NCI-H1048 (cell line): ENCODE measurements at regions not wholly inside any gene's neighbourhood (a gene's known extent, or its start where the extent isn't known, plus 50 kb on each side); places are given as distances from the start of the nearest gene placed in this dataset.
"Not testable (repeated sequence)": the region's sequence is repeated elsewhere in the genome, so short reads cannot be mapped to it uniquely, and the experiment has no call there.

Experiments used
- DNase-seq: peaks from one replicate; lab custom pipeline; 2025; lab: John Stamatoyannopoulos, UW

DNA sequence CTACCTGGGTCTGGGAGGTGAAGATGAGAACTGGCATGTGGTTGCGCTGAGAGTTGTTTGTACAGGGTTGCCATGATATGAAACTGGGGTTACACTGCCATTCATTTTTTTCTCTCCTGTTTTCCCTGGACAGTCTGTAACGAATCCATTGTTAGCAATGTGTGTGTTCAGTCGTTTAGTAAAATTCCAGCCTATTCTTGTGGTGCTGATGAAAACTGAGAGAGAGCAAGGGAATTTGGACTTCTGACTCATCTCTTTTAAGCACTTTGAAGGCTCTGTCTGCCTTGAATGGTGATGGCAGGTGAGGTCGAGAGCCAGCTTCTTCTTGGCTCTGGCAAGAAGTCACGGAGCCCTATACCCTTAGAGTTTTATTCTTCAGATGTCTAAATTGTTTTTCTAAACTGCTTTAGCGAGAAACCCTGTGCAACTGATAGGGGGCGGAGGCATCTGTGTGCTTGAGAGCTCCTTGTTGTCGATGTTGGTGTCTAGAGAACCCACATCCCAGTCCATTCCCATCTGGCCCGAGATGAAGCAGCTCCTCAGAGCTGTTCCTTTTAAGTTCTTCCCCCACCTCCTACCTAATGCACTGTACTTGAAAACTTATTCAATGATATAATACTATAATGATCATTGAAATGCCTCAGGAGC is 204.4 kb downstream of the TMX1 start:
- no peak for DNase-seq

GRCh38 chr14:51445001-51445390 is 204.9 kb downstream of the TMX1 start:
- DNase-seq, result no peak

GRCh38 chr14:51446771-51447170 is 204.9 kb upstream of the FRMD6 start:
- DNase-seq, result no peak

GRCh38 chr14:51447411-51447810 is 204.3 kb upstream of the FRMD6 start:
- DNase-seq, result no peak

GRCh38 chr14:51448831-51449670 is 202.7 kb upstream of the FRMD6 start:
- DNase-seq, result no peak

DNA sequence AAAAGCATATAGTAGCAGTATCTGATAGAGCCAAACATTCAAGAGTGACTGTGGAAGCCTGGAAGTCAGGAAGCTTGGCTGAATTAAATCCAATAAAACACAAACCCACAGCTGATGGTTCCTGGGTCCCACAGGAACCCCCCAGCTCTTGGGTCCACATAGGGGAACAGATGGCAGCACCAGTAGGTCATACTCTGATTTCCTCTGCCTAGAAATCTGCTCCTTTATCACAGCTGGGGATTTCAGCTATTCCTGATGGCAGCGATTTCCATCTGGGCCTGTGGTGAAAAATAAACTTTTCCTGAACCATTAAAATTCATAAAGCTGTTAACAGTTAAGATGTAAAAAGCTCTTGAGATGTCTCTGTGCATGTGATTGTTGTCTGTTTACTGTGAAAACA is 202.0 kb upstream of the FRMD6 start:
- DNase-seq, result no peak

DNA sequence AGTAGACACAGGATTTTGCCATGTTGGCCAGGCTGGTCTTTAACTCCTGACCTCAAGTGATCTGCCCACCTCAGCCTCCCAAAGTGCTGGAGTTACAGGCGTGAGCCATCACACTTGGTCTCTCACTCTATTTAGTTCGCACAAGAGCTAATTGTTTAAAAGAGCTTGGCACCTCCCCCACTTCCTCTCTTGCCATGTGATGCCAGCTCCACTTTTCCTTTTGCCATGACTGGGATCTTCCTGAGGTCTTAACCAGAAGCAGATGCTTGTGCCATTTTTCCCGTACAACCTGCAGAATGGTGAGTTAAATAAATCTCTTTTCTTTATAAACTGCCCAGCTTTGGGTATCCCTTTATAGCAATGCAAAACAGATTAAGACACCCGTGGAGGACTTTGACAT is 200.1 kb upstream of the FRMD6 start:
- no peak for DNase-seq

GRCh38 chr14:51453869-51454268 is 197.8 kb upstream of the FRMD6 start:
- DNase-seq, result no peak

- DNase-seq, result no peak
These were observed 197.4 kb upstream of the FRMD6 start for GRCh38 chr14:51454351-51454750.

DNA sequence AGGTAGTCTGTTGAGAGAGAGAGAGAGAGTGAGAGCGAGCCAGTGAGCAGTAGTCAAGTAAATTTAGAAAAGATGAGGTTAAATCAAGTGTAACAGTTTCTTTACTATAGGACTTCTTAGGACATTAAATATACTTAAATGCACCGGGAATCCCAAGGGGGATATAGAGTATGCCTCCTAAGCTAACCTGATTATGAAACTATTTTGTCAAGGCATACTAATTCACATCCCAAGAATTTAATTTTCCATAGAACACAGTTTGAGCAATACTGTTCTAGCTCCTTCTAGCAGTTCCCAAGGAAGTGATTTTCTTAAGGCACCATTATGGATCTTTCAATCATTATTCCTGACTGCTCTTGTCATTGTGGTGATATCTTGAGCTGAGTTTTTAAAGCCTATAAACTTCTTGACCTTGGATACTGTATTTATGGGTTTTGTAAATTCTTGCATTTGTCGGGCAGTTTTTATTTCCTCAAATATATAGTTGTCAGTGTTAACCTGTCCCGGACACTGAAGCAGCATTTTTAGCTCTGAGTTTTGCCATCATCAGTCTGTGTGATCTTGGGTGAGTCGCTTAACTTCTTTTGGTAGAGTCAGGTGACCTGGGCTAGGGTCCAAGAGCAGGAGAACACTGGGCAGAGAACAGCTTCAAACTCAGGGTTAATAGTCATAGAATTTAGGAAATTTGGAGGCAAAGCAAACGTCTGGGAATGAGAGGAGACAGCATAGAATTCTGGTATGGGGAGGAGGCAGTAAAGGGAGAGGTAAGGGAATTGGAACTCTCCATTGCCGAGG is 196.5 kb upstream of the FRMD6 start:
- DNase-seq, result no peak

DNA sequence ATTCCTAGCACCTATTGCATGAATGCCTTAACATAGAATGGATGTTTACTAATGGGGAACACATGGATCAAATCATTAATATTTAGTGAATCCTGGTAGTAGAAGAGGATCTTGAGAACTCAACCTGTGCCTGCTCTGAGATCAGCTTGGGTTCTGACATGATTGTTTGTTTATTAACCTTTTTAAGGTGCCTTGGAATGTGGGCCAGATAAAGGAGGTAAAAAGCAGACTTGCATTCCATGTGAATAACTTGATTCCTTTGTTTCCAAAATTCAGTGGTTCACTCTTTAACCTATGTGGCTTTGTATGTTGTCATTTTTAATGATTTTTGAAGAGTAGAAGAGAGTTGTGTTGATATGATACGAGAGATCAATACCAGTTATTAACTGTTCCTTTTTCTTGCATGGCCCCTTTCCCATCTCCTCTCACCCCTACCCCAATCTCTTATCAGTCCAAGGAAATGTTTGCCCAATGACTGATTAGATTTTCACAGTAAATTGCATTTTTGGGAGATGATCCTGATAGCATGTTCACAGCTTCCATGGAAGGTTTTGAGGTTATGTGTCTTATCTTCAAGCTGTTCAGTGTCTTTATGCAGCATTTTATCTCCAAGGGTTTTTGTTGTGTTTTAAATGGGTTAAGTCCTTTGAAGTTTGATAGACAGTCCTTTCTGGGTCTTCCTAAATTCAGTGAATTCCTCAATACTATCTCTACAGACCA is 193.7 kb upstream of the FRMD6 start:
- no peak for DNase-seq

DNA sequence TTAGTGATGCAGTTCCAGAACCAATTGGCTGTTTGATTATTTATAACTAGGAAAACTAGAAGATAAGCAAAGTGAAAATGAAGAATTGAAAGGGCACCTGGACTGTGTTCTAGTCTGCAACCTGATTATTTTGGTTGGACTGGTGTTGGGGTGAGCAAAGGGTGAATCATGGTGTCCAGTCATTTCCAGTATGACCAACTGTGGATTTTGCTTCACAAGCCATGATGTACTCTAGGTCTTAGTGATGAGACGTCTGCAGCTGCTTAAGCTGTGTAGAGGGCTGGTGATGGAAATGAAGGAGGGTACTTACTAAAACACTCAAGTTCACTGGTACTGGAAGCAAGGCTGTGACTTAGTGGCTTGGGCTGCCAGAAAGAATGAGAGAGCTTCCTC is 193.2 kb upstream of the FRMD6 start:
- no peak for DNase-seq

- DNase-seq, result no peak
These were observed 191.7 kb upstream of the FRMD6 start for GRCh38 chr14:51460011-51460410.

DNA sequence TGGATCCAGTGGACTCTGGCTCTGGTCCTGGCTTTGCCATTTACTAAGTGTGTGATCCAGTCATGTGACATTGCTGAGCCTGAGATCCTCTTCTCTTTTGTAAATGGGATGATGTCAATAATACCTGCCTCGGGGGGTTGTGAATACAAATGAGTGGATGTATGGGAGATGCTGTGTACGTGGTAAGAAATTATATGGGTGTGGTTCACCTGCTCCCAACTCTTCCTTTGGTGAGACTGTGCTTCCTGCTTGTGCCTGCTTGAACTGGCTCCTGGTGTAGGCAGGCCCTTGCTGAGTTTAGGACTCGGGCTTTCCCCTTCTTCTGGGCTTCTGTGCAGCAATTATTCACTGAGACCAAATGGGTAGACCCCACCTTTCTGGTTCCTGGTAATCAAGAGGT is 189.5 kb upstream of the FRMD6 start:
- DNase-seq, result no peak

GRCh38 chr14:51462706-51463105 is 189.0 kb upstream of the FRMD6 start:
- DNase-seq, result no peak

DNA sequence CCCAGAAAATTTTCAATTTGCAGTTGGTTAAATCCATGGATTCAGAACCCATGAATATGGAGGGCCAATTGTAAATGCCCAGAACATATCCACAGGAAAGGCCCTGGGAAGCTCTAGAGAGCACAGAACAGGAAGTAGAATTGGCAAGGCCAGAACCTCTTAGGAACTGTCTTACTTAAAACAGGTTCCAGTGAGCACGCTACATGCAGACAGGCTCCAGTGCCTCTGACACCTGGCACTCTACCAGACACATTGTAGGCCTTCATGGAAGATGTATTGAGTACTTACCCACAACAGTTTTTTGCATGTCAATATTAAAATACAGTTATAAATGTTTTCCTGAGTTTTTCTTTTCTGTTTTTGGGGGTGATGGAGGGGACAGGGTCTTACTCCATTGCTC is 188.2 kb upstream of the FRMD6 start:
- no peak for DNase-seq

GRCh38 chr14:51464411-51464810 is 187.3 kb upstream of the FRMD6 start:
- DNase-seq, result no peak

DNA sequence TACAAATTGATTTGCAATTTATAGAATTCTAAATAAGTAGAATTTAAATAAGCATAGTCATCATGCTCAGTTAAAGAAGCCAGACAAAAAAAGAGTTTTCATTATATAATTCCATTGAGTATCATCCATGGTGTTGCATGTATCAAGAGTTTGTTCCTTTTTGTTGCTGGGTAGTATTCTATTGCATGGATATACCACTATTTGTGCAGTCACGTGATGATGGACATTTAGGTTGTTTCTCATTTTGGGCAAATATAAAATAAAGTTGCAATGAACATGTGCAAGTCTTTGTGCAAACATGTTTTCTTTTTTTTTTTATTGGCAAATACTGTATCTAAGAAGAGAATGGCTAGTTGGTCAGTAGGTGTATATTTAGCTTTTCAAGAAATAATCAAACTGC is 186.2 kb upstream of the FRMD6 start:
- no peak for DNase-seq

DNA sequence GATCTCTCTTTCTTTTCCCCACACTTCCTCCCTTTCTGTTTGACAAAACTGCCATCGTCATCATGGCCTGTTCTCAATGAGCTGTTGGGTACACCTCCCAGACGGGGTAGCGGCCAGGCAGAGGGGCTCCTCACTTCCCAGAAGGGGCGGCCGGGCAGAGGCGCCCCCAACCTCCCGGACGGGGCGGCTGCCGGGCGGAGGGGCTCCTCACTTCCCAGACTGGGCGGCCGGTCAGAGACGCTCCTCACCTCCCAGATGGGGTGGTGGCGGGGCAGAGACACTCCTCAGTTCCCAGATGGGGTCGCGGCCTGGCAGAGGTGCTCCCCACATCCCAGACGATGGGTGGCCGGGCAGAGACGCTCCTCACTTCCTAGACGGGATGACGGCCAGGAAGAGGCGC is 184.3 kb upstream of the FRMD6 start:
- DNase-seq, result not testable (repeated sequence)

- DNase-seq, result no peak
These were observed 183.2 kb upstream of the FRMD6 start for GRCh38 chr14:51468523-51468922.

GRCh38 chr14:51472881-51473280 is 178.8 kb upstream of the FRMD6 start:
- DNase-seq, result peak; percentile 25

DNA sequence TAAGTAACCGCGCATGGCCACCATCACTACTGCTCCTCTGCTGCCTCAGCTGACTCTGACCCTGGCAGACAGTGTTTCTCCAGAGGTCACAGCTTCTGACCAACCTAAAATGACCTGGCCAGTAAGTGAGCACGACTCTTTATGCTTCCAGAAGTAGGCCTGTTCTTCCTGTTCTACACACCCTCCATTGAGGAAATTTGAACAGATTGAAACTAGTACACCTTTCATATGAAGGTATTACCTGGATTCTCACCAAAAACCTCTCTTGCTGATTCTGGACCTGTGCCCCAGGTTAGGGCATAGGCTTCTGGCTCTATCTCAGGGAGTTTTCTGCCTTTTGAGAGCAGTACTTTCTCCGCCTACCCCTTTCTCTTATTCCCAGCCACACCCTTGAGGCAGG is 178.4 kb upstream of the FRMD6 start:
- no peak for DNase-seq
